ENCODE measurements at regions not wholly inside any gene's neighbourhood (a gene's known extent, or its start where the extent isn't known, plus 50 kb on each side); places are given as distances from the start of the nearest gene placed in this dataset.

GRCh38 chr12:105576261-105576660 lies 245.8 kb downstream of the C12orf75 start:
- Histone ChIP-seq H3K4me2 (ENCODE audit: low read depth, low read length, poor library complexity, severe bottlenecking) (no peak overlapping the region), H3K9me3 (ENCODE audit: insufficient read depth, low read length) (no peaks in the 10 kb centered on the region)

DNA sequence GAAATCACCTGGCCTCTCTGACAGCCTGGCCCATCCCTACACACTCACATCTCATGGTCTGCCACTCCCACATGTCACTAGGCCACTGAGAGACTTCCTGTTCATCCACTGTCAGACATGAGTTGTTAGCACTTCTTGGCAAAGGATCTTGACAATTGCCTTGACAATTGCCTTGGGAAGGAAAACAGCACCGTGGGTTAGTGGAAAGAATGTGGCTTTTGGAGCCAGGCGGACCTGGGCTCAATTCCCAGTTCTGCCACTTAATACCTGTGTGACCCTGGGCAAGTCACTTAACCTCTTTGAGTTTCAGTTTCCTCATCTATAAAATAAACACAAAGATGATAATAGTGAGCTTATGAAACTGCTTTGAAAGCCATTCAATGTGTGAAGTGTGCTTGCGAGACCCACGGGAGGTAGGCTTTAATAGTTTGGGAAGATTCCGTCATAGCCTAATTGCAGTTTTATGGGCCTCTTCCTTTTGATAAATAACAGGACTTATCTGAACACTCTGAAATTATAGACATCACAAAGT lies 250.4 kb downstream of the C12orf75 start:
- Histone ChIP-seq H3K27me3 (ENCODE audit: low read length) (no peaks in the 10 kb centered on the region), H3K4me3 (ENCODE audit: insufficient read depth, low read length, poor library complexity, severe bottlenecking) (no peak overlapping the region), H3K36me3 (ENCODE audit: low read length) (no peaks in the 10 kb centered on the region), H3K79me2 (ENCODE audit: insufficient read depth, low read length) (no peaks in the 10 kb centered on the region), H2AFZ (ENCODE audit: low read depth, low read length, severe bottlenecking) (no peak overlapping the region), H3K9ac (ENCODE audit: low read length) (no peak overlapping the region), H3K9me2 (replicated peaks; ENCODE audit: insufficient read depth, low read length) (no peaks in the 10 kb centered on the region), H3K9me3 (ENCODE audit: insufficient read depth, low read length) (no peaks in the 10 kb centered on the region), H3K4me2 (ENCODE audit: low read depth, low read length, poor library complexity, severe bottlenecking) (no peak overlapping the region), H3F3A (ENCODE audit: insufficient read depth) (no peaks in the 10 kb centered on the region), H3K27ac (ENCODE audit: low read depth, low read length) (no peak overlapping the region), H4K20me1 (ENCODE audit: low read depth, low read length) (no peaks in the 10 kb centered on the region)
- no peak for TF ChIP-seq EZH2phosphoT487 (conservative IDR thresholded peaks at IDR 0.05; ENCODE audit: low read length)
- TF ChIP-seq, protein P1, sequence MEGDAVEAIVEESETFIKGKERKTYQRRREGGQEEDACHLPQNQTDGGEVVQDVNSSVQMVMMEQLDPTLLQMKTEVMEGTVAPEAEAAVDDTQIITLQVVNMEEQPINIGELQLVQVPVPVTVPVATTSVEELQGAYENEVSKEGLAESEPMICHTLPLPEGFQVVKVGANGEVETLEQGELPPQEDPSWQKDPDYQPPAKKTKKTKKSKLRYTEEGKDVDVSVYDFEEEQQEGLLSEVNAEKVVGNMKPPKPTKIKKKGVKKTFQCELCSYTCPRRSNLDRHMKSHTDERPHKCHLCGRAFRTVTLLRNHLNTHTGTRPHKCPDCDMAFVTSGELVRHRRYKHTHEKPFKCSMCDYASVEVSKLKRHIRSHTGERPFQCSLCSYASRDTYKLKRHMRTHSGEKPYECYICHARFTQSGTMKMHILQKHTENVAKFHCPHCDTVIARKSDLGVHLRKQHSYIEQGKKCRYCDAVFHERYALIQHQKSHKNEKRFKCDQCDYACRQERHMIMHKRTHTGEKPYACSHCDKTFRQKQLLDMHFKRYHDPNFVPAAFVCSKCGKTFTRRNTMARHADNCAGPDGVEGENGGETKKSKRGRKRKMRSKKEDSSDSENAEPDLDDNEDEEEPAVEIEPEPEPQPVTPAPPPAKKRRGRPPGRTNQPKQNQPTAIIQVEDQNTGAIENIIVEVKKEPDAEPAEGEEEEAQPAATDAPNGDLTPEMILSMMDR (IDR thresholded peaks at IDR 0.05; ENCODE audit: insufficient read depth, low read length, poor library complexity, severe bottlenecking), result no peak

More at GRCh38 chr12:105576261-105576660, 245.8 kb downstream of the C12orf75 start:
- Histone ChIP-seq H3K36me3 (ENCODE audit: low read length) (no peaks in the 10 kb centered on the region), H3K79me2 (ENCODE audit: insufficient read depth, low read length) (no peaks in the 10 kb centered on the region), H4K20me1 (ENCODE audit: low read depth, low read length) (no peaks in the 10 kb centered on the region), H2AFZ (ENCODE audit: low read depth, low read length, severe bottlenecking) (no peak overlapping the region), H3F3A (ENCODE audit: insufficient read depth) (no peaks in the 10 kb centered on the region), H3K27me3 (ENCODE audit: low read length) (no peaks in the 10 kb centered on the region), H3K4me3 (ENCODE audit: insufficient read depth, low read length, poor library complexity, severe bottlenecking) (no peak overlapping the region), H3K9me2 (replicated peaks; ENCODE audit: insufficient read depth, low read length) (no peaks in the 10 kb centered on the region), H3K27ac (ENCODE audit: low read depth, low read length) (no peak overlapping the region), H3K9ac (ENCODE audit: low read length) (no peak overlapping the region)
- TF ChIP-seq, protein P1 (IDR thresholded peaks at IDR 0.05; ENCODE audit: insufficient read depth, low read length, poor library complexity, severe bottlenecking), result no peak
- no peak for TF ChIP-seq EZH2phosphoT487 (conservative IDR thresholded peaks at IDR 0.05; ENCODE audit: low read length)

GRCh38 chr12:105581420-105581819 lies 250.9 kb downstream of the C12orf75 start:
- no peaks in the 10 kb centered on the region for H3K9me3 ChIP-seq (ENCODE audit: insufficient read depth, low read length)
- no peaks in the 10 kb centered on the region; the same call in 1 of the 2 replicates for H3K9me2 ChIP-seq (replicated peaks; ENCODE audit: insufficient read depth, low read length)
- H3K27me3 ChIP-seq (ENCODE audit: low read length), result no peaks in the 10 kb centered on the region
- no peaks in the 10 kb centered on the region for H4K20me1 ChIP-seq (ENCODE audit: low read depth, low read length)
- no peaks in the 10 kb centered on the region for H3F3A ChIP-seq (ENCODE audit: insufficient read depth)
- no peak overlapping the region for H3K9ac ChIP-seq (ENCODE audit: low read length)
- no peaks in the 10 kb centered on the region for H3K79me2 ChIP-seq (ENCODE audit: insufficient read depth, low read length)
- H3K27ac ChIP-seq (ENCODE audit: low read depth, low read length), result no peak overlapping the region
- TF ChIP-seq, protein P1 (IDR thresholded peaks at IDR 0.05; ENCODE audit: insufficient read depth, low read length, poor library complexity, severe bottlenecking), result no peak
- TF ChIP-seq EZH2phosphoT487 (conservative IDR thresholded peaks at IDR 0.05; ENCODE audit: low read length), result no peak
- no peak overlapping the region for H3K4me2 ChIP-seq (ENCODE audit: low read depth, low read length, poor library complexity, severe bottlenecking)
- H3K4me3 ChIP-seq (ENCODE audit: insufficient read depth, low read length, poor library complexity, severe bottlenecking), result no peak overlapping the region
- H2AFZ ChIP-seq (ENCODE audit: low read depth, low read length, severe bottlenecking), result no peak overlapping the region
- H3K36me3 ChIP-seq (ENCODE audit: low read length), result no peaks in the 10 kb centered on the region
